K562 (cell line): ENCODE measurements at regions not wholly inside any gene's neighbourhood (a gene's known extent, or its start where the extent isn't known, plus 50 kb on each side); places are given as distances from the start of the nearest gene placed in this dataset.

Experiments used
- BRD4 ChIP-seq: fragments of 200-600 bp; sonication (generic); IDR thresholded peaks from 2 replicates; pipeline ENCODE4 v1.6.1; 2017; ENCODE audit warnings: inconsistent platforms
- ELF4 ChIP-seq: fragments of 450-650 bp; formaldehyde crosslinking; IDR thresholded peaks from 2 replicates; pipeline ENCODE4 v1.4.0; 2022; ENCODE audit warnings: missing genetic modification characterization
- GABPB1 ChIP-seq: sonication (generic); formaldehyde crosslinking; IDR thresholded peaks from 2 replicates; pipeline ENCODE4 v1.8.0; 2022; ENCODE audit warnings: mild to moderate bottlenecking, missing genetic modification reagents
- MITF ChIP-seq: IDR thresholded peaks from 2 replicates; pipeline ENCODE4 v1.6.1; 2014; ENCODE audit warnings: antibody characterized with exemption
- NR2C1 ChIP-seq, 2 experiments: fragments of 450-650 bp; IDR thresholded peaks; 2 replicates each; pipeline ENCODE4 v1.6.1; 2017; ENCODE audit warnings: mild to moderate bottlenecking in 2 of 2, antibody characterized with exemption in 1 of 2, inconsistent platforms in 1 of 2, missing compliant biosample characterization in 1 of 2, missing genetic modification characterization in 1 of 2
- PRMT5 ChIP-seq: sonication (generic); formaldehyde crosslinking; IDR thresholded peaks from 2 replicates; pipeline ENCODE4 v1.5.0; 2020; ENCODE audit warnings: missing genetic modification reagents
- REST ChIP-seq, 2 experiments: fragments of 450-650 bp; formaldehyde crosslinking in 1 of 2; IDR thresholded peaks; 2 replicates each; pipeline versions ENCODE4 v1.4.0 to v1.6.1; 2014 to 2020; ENCODE audit warnings: mild to moderate bottlenecking in 2 of 2, borderline replicate concordance in 1 of 2, low read depth in 1 of 2
- RFX1 ChIP-seq: fragments of 450-650 bp; IDR thresholded peaks from 2 replicates; pipeline ENCODE4 v1.6.1; 2016; ENCODE audit warnings: mild to moderate bottlenecking, moderate library complexity
- TAF9B ChIP-seq: fragments of 450-650 bp; IDR thresholded peaks from 2 replicates; pipeline ENCODE4 v1.6.1; 2018; ENCODE audit warnings: mild to moderate bottlenecking; ENCODE audit not compliant: partially characterized antibody
- ZNF184 ChIP-seq: sonication (generic); formaldehyde crosslinking; IDR thresholded peaks from 2 replicates; pipeline ENCODE4 v1.5.0; 2020; ENCODE audit warnings: missing genetic modification reagents
- ZNF668 ChIP-seq: fragments of 250-450 bp; sonication (Bioruptor Pico); IDR thresholded peaks from 2 replicates; pipeline ENCODE4 v1.8.0; 2022; ENCODE audit warnings: mild to moderate bottlenecking, inconsistent platforms
- TF ChIP-seq, protein P1 (sequence below): sonication (generic); formaldehyde crosslinking; IDR thresholded peaks from 2 replicates; pipeline ENCODE4 v1.8.0; 2023; ENCODE audit warnings: missing genetic modification reagents, mild to moderate bottlenecking, borderline replicate concordance

DNA sequence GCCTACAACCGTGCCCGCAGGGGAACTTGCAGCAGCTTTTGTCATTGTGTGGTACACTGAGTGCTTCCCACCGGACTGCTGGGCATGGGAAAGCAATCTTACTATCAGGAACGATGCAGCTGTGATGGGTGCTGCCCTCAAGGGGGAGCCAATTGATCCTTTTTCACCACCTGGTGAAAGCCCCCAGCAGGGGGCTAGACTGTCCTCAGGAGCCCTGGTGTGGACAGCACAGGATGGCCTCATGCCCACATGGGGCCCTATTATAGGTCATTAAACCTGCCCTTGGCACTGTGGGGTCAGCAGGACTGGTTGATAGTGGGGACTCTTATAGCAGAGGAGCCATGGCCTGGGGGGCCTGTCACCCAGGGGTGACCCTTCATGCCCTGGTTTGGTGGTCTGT lies 172.2 kb downstream of the GLI2 start (continued):
- TF ChIP-seq, protein P1, sequence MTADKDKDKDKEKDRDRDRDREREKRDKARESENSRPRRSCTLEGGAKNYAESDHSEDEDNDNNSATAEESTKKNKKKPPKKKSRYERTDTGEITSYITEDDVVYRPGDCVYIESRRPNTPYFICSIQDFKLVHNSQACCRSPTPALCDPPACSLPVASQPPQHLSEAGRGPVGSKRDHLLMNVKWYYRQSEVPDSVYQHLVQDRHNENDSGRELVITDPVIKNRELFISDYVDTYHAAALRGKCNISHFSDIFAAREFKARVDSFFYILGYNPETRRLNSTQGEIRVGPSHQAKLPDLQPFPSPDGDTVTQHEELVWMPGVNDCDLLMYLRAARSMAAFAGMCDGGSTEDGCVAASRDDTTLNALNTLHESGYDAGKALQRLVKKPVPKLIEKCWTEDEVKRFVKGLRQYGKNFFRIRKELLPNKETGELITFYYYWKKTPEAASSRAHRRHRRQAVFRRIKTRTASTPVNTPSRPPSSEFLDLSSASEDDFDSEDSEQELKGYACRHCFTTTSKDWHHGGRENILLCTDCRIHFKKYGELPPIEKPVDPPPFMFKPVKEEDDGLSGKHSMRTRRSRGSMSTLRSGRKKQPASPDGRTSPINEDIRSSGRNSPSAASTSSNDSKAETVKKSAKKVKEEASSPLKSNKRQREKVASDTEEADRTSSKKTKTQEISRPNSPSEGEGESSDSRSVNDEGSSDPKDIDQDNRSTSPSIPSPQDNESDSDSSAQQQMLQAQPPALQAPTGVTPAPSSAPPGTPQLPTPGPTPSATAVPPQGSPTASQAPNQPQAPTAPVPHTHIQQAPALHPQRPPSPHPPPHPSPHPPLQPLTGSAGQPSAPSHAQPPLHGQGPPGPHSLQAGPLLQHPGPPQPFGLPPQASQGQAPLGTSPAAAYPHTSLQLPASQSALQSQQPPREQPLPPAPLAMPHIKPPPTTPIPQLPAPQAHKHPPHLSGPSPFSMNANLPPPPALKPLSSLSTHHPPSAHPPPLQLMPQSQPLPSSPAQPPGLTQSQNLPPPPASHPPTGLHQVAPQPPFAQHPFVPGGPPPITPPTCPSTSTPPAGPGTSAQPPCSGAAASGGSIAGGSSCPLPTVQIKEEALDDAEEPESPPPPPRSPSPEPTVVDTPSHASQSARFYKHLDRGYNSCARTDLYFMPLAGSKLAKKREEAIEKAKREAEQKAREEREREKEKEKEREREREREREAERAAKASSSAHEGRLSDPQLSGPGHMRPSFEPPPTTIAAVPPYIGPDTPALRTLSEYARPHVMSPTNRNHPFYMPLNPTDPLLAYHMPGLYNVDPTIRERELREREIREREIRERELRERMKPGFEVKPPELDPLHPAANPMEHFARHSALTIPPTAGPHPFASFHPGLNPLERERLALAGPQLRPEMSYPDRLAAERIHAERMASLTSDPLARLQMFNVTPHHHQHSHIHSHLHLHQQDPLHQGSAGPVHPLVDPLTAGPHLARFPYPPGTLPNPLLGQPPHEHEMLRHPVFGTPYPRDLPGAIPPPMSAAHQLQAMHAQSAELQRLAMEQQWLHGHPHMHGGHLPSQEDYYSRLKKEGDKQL (CRISPR knock-in tag) = no peak
- TF ChIP-seq PRMT5 (CRISPR knock-in tag) (no peak), RFX1 (no peak), TAF9B (no peak), MITF (no peak), ELF4 (CRISPR knock-in tag) (no peak), GABPB1 (CRISPR knock-in tag) (no peak), REST (IDR thresholded peaks at IDR 0.05; ENCODE audit: borderline replicate concordance) (peak; percentile 5; the same call in 1 of the 2 replicates), REST (CRISPR knock-in tag; IDR thresholded peaks at IDR 0.05; ENCODE audit: low read depth) (no peak), ZNF184 (CRISPR knock-in tag) (no peak), BRD4 (no peak), ZNF668 (no peak), NR2C1 (IDR thresholded peaks at IDR 0.05) (no peak), NR2C1 (tag; IDR thresholded peaks at IDR 0.05) (no peak)
